Activated B cell treated with CpG ODN at 0.5 μM for 24 hours (primary cell): ENCODE measurements at regions not wholly inside any gene's neighbourhood (a gene's known extent, or its start where the extent isn't known, plus 50 kb on each side); places are given as distances from the start of the nearest gene placed in this dataset.
"Not testable (repeated sequence)": the region's sequence is repeated elsewhere in the genome, so short reads cannot be mapped to it uniquely, and the experiment has no call there.

ENCODE experiments used
- ATAC-seq: fragments of 200-7000 bp; cut with Tn5 transposase; one replicate; pipeline ENCODE4 v1.10.0; 2021; ENCODE audit warnings: low read depth, mild to moderate bottlenecking, moderate library complexity
- CTCF ChIA-PET: fragments of 350-600 bp; sonication (Branson Sonifier 250); formaldehyde crosslinking; loops from one replicate; lab custom pipeline; 2021; ENCODE audit warnings: antibody characterized with exemption; lab: Charles Lee
- POLR2A ChIA-PET: fragments of 350-600 bp; sonication (Branson Sonifier 250); formaldehyde crosslinking; loops from one replicate; lab custom pipeline; 2021; ENCODE audit warnings: antibody characterized with exemption; lab: Charles Lee
- DNase-seq: peaks from one replicate; pipeline ENCODE4 v3.0.0; 2022
- H3K27ac Mint-ChIP-seq: one replicate; pipeline ENCODE4 v1.8.0; 2020; ENCODE audit warnings: mixed read lengths
- H3K27me3 Mint-ChIP-seq: one replicate; pipeline ENCODE4 v1.8.0; 2021; ENCODE audit warnings: mixed read lengths
- H3K36me3 Mint-ChIP-seq: one replicate; pipeline ENCODE4 v1.8.0; 2021; ENCODE audit warnings: low read depth, mixed read lengths
- H3K4me1 Mint-ChIP-seq: one replicate; pipeline ENCODE4 v1.8.0; 2021; ENCODE audit warnings: mixed read lengths
- H3K4me3 Mint-ChIP-seq: one replicate; pipeline ENCODE4 v1.8.0; 2020; ENCODE audit warnings: mild to moderate bottlenecking, mixed read lengths
- H3K9me3 Mint-ChIP-seq: one replicate; pipeline ENCODE4 v1.8.0; 2020; ENCODE audit warnings: mixed read lengths
- intact Hi-C: fragments of 100-400 bp; cut with micrococcal nuclease; formaldehyde crosslinking; loops from one replicate; pipeline ENCODE4 v1.15.1; 2024
- TF ChIP-seq, protein P1 (sequence below): fragments of 200-600 bp; IDR thresholded peaks from one replicate; pipeline ENCODE4 v1.8.0; 2022; ENCODE audit warnings: antibody characterized with exemption, mild to moderate bottlenecking

DNA sequence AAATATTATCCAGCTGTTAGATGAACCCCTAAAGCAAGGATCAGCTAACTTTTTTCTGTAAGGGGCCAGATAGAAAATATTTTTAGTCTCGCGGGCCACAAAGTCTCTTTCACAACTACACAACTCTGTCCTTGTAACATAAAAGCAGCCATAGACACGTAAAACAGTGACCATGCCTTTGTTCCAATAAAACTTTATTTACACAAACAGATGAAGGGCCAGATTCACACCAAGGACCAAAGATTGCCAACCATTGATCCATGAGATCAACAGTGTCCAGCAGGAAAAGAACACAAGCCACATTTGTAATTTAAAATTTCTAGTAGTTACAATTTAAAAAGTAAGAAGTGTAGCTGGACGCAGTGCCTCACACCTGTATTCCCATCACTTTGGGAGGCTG lies 109.7 kb downstream of the PHETA1 start:
- H3K27me3 Mint-ChIP-seq: peaks cover 13% of the 10 kb centered on the region
- no peaks in the 10 kb centered on the region for H3K4me1 Mint-ChIP-seq
- H3K9me3 Mint-ChIP-seq: no peaks in the 10 kb centered on the region
- CTCF ChIA-PET: no interaction called here
- TF ChIP-seq, protein P1, sequence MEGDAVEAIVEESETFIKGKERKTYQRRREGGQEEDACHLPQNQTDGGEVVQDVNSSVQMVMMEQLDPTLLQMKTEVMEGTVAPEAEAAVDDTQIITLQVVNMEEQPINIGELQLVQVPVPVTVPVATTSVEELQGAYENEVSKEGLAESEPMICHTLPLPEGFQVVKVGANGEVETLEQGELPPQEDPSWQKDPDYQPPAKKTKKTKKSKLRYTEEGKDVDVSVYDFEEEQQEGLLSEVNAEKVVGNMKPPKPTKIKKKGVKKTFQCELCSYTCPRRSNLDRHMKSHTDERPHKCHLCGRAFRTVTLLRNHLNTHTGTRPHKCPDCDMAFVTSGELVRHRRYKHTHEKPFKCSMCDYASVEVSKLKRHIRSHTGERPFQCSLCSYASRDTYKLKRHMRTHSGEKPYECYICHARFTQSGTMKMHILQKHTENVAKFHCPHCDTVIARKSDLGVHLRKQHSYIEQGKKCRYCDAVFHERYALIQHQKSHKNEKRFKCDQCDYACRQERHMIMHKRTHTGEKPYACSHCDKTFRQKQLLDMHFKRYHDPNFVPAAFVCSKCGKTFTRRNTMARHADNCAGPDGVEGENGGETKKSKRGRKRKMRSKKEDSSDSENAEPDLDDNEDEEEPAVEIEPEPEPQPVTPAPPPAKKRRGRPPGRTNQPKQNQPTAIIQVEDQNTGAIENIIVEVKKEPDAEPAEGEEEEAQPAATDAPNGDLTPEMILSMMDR: no peak
- DNase-seq (no peak), ATAC-seq (no peak)
- POLR2A ChIA-PET: no interaction called here
- H3K4me3 Mint-ChIP-seq: no peak overlapping the region
- intact Hi-C loops: no loop called here
- H3K36me3 Mint-ChIP-seq: no peaks in the 10 kb centered on the region
- no peak overlapping the region for H3K27ac Mint-ChIP-seq

DNA sequence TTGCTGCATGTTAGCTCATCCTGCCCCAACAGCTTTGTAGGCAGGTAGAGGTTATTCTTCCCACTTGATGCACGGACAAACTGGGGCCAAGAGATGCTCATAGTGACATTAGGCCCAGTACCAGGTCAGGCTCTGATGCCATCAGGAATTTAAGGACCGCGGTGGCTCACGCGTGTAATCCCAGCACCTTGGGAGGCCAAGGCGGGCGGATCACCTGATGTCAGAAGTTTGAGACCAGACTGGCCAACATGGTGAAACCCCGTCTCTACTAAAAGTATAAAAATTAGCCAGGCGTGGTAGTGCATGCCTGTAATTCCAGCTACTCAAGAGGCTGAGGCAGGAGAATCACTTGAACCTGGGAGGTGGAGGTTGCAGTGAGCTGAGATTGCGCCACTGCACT lies 110.8 kb downstream of the PHETA1 start:
- POLR2A ChIA-PET: interaction anchor here (0.7 kb wide), 1 partner anchor 290 kb away, joined by 3 read pairs; no protein-coding TSS in a partner anchor
- ATAC-seq, H3K4me3 Mint-ChIP-seq, H3K27ac Mint-ChIP-seq, H3K36me3 Mint-ChIP-seq, intact Hi-C loops, CTCF ChIA-PET, H3K9me3 Mint-ChIP-seq, DNase-seq, H3K4me1 Mint-ChIP-seq: not testable (repeated sequence)
- peaks cover 18% of the 10 kb centered on the region for H3K27me3 Mint-ChIP-seq

- CTCF ChIA-PET: no interaction called here
- no peak overlapping the region for H3K27ac Mint-ChIP-seq
- peaks cover 16% of the 10 kb centered on the region for H3K27me3 Mint-ChIP-seq
Measured at GRCh38 chr12:111257435-111257902, 111.4 kb downstream of the PHETA1 start.

DNA sequence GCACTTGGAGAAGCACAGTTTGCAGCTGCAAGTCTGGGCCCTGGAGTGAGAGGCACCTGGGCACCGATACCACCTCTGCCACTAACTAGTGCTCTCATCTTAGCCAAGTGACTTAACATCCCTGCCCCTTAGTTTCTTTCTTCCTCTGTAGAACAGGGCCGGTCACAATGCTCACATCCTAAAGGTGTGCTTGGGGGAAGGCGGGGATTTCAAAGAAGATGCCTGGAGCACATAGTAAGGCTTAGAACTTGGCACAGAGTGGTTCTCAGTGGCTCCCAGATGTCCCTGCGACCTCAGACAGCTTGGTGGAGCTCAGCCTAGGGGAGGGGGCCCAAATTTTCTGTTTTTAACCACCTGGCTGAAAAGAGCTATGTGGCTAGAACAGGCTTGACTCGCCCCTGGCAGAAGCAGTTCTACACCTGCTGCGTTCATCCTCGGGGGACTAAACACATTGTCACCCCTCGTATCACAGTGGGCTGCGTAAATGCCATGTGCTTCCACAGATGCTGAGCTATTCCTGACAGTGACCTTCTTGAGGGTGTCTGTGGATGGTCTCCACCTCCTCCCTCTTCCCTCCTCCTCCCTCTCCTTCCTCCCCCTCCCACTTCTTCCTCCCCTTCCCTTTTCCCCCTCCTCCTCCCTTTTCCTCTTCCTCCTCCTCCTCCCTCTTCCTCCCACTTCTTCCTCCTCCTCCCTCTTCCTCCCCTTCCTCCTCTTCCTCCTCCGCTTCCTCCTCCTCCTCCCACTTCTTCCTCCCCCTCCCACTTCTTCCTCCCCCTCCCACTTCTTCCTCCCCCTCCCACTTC lies 112.1 kb downstream of the PHETA1 start:
- intact Hi-C loops: no loop called here
- no peak overlapping the region for H3K27ac Mint-ChIP-seq
- DNase-seq (no peak), ATAC-seq (no peak)
- no peak overlapping the region for H3K4me3 Mint-ChIP-seq
- ChIA-PET POLR2A (no interaction called here), CTCF (interaction anchor here (0.5 kb wide), 1 partner anchor 401 kb away, joined by 3 read pairs; no protein-coding TSS in a partner anchor)
- TF ChIP-seq, protein P1: no peak
- H3K9me3 Mint-ChIP-seq: no peaks in the 10 kb centered on the region
- H3K27me3 Mint-ChIP-seq: peaks cover 16% of the 10 kb centered on the region
- H3K36me3 Mint-ChIP-seq: no peaks in the 10 kb centered on the region
- H3K4me1 Mint-ChIP-seq: no peaks in the 10 kb centered on the region

More at GRCh38 chr12:111257435-111257902, 111.4 kb downstream of the PHETA1 start:
- Mint-ChIP-seq H3K4me3 (no peak overlapping the region), H3K36me3 (no peaks in the 10 kb centered on the region), H3K4me1 (no peaks in the 10 kb centered on the region), H3K9me3 (no peaks in the 10 kb centered on the region)
- ATAC-seq (no peak), DNase-seq (no peak)
- TF ChIP-seq, protein P1: no peak
- intact Hi-C loops: no loop called here
- POLR2A ChIA-PET: no interaction called here

DNA sequence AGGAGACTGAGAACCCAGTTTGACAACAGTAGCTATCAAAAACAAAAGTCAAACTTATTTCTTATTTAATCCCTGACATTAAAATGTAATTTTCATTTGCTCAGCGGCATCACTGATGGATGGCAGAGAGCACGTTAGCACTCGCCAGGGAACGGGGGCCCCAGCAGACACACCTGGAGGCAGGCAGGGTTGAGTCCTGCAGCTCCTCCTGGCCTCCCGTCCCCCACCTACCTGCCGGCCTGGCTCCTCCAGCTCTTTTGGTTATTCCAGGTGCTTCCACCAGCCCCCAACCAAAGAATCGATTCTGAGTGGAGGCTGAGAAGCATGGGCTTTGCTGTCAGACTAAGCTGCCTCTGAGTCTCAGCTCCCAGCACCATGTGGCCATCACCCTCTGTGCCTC lies 113.6 kb downstream of the PHETA1 start:
- ChIA-PET POLR2A (no interaction called here), CTCF (no interaction called here)
- ATAC-seq (no peak), DNase-seq (no peak)
- no peak overlapping the region for H3K4me3 Mint-ChIP-seq
- intact Hi-C loops: no loop called here
- peaks cover 12% of the 10 kb centered on the region for H3K27me3 Mint-ChIP-seq
- H3K4me1 Mint-ChIP-seq: no peaks in the 10 kb centered on the region
- no peak overlapping the region for H3K27ac Mint-ChIP-seq
- TF ChIP-seq, protein P1: no peak
- H3K9me3 Mint-ChIP-seq: no peaks in the 10 kb centered on the region
- H3K36me3 Mint-ChIP-seq: no peaks in the 10 kb centered on the region
